ENCODE measurements at regions not wholly inside any gene's neighbourhood (a gene's known extent, or its start where the extent isn't known, plus 50 kb on each side); places are given as distances from the start of the nearest gene placed in this dataset.

DNA sequence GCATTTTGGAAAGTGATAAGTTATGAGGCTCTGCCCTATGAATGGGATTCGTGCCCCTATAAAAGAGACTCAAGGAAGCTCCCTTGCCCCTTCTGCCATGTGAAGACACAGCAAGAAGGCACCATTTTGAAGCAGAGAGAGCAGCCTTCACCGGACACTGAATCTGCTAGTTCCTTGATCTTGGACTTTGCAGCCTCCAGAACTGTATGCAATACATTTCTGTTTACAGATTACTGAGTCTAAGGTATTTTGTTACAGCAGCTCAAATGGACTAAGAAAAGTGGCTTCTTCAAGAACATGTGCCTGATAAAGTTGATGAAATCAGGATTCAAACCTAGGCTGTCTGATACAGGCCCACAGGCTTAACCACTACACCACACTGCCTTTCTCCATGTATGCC lies 131.6 kb upstream of the MAP3K1 start:
- TF ChIP-seq, protein P1, sequence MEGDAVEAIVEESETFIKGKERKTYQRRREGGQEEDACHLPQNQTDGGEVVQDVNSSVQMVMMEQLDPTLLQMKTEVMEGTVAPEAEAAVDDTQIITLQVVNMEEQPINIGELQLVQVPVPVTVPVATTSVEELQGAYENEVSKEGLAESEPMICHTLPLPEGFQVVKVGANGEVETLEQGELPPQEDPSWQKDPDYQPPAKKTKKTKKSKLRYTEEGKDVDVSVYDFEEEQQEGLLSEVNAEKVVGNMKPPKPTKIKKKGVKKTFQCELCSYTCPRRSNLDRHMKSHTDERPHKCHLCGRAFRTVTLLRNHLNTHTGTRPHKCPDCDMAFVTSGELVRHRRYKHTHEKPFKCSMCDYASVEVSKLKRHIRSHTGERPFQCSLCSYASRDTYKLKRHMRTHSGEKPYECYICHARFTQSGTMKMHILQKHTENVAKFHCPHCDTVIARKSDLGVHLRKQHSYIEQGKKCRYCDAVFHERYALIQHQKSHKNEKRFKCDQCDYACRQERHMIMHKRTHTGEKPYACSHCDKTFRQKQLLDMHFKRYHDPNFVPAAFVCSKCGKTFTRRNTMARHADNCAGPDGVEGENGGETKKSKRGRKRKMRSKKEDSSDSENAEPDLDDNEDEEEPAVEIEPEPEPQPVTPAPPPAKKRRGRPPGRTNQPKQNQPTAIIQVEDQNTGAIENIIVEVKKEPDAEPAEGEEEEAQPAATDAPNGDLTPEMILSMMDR (conservative IDR thresholded peaks at IDR 0.05), result no peak
- TF ChIP-seq EZH2 (IDR thresholded peaks at IDR 0.05; ENCODE audit: low read depth), result no peak

All from PC-9 (cell line).